HG03159 (cell line): ENCODE measurements at regions not wholly inside any gene's neighbourhood (a gene's known extent, or its start where the extent isn't known, plus 50 kb on each side); places are given as distances from the start of the nearest gene placed in this dataset.
"Not testable (repeated sequence)": the region's sequence is repeated elsewhere in the genome, so short reads cannot be mapped to it uniquely, and the experiment has no call there.

Source experiments
- ATAC-seq: cut with Tn5 transposase; IDR thresholded peaks from one replicate; pipeline ENCODE4 v1.9.1; 2021; ENCODE audit warnings: mild to moderate bottlenecking, moderate library complexity; ENCODE audit not compliant: unreplicated experiment

- no peak for ATAC-seq
Observed at GRCh38 chr12:47491516-47492305, 214.1 kb downstream of the RPAP3 start.

DNA sequence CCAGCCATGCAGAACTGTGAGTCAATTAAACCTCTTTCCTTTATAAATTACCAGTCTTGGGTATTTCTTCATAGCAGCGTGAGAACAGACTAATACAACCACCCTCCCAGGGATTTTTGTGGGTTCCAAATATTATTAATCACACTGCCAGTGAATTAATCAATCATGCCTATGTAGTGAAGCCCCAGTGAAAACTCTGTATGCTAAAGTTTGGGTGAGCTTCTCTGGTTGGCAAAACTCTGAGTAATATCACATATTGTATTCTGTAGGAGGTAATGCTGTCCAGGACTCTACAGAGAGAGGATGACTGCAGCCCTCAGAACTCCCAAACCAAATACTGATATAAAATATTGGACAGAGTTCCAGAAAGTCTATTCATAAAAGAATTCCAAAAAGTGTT, 216.9 kb downstream of the RPAP3 start:
- no peak for ATAC-seq

DNA sequence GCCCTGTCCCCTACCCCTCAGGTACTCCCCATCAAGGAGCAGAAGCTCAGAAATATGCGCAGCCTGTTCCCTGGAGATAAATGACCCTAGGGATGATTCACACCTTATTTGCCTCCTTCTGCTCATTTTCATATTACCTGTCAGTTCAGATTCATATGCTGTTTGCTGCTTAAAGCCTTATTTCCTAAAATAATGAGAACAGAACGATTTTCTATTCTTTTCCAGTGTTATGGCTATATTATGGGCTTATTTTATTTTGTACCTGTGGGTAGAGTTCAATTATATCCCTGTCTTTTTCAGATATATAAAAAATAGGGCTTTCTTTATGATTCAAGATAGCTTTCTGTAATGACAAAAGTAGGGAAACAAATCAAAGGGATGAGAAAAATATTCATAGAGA, 224.8 kb downstream of the RPAP3 start:
- no peak for ATAC-seq

GRCh38 chr12:47478426-47478825, 227.4 kb downstream of the RPAP3 start:
- no peak for ATAC-seq

GRCh38 chr12:47473091-47473490, 232.7 kb downstream of the RPAP3 start:
- ATAC-seq = no peak

DNA sequence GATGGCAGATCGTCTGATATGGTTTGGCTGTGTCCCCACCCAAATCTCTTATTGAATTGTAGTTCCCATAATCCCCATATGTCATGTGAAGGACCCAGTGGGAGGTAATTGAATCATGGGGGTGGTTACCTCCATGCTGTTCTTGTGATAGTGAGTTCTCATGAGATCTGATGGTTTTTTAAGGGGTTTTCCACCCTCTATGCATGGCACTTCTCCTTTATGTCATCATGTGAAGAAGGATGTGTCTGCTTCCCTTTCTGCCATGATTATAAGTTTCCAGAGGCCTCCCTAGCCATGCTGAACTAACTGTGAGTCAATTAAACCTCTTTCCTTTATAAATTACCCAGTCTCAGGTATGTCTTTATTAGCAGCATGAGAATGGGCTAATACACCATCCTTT, 235.5 kb downstream of the RPAP3 start:
- ATAC-seq = not testable (repeated sequence)

DNA sequence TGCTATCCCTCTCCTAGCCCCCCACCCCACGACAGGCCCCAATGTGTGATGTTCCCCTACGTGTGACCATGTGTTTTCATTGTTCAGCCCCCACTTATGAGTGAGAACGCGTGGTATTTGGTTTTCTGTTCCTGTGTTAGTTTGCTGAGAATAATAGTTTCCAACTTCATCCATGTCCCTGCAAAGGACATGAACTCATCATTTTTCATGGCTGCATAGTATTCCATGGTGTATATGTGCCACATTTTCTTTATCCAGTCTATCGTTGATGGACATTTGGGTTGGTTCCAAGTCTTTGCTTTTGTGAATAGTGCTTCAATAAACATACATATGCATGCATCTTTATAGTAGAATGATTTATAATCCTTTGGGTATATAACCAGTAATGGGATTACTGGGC, 241.9 kb downstream of the RPAP3 start:
- not testable (repeated sequence) for ATAC-seq

DNA sequence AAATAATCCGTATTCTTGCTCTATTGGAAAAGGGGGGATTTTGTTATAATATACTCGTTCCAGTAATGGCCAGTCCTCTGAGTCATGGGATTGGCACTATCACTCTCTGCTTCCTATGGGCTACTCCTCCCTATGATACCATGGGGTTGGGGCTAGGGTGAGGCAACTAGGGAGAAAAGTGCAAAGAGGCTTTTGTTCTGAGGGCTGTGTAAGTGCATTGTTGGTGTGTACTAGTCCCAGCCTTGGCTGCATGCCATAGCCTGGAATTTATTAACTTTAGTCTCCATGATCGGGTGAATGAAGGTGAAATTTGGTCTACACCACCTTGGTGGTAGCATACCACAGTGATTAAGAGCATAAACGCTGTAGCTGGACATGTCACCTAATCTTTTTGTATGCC, 247.6 kb downstream of the RPAP3 start:
- ATAC-seq = no peak

DNA sequence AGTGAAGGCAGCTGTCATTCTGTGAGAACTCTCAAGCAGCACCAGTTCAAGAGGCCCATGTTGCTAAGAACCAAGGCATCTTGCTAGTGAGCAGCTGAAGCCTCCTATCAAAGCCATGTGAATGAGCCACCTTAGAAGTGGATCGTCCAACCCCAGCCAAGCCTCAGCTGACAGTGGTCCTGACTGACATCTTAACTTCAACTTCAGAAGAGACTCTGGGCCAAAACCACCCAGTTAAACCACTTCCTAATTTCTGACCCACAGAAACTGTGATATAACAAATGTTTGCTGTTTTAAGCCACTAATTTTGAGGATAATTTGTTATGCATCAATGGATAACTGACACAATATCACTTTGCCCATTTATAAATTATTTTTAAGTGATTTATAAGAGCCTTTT, 256.0 kb downstream of the RPAP3 start:
- ATAC-seq = peak; percentile 64

- no peak for ATAC-seq
Observed at GRCh38 chr12:47442310-47442709, 263.5 kb downstream of the RPAP3 start.

GRCh38 chr12:47441490-47441889, 264.3 kb downstream of the RPAP3 start:
- no peak for ATAC-seq

GRCh38 chr12:47438175-47438574, 267.7 kb downstream of the RPAP3 start:
- ATAC-seq = no peak

GRCh38 chr12:47437570-47437969, 268.3 kb downstream of the RPAP3 start:
- no peak for ATAC-seq

DNA sequence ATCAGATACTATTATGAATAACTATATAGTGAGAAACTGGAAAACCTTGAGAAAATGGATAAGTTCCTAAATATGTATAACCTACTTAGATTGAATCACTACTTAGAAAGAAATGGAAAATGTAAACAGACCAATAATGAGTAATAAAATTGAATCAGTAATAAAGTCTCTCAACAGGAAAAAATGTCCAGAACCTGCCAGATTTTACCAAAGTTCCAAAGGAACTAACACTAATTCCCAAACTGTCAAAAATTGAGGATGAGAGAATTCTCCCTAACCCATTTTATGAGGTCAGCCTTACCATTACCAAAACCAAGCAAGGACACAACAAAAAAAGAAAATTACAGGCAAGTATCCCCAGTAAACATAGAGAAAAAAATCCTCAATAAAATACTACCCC, 272.0 kb downstream of the RPAP3 start:
- no peak for ATAC-seq

- not testable (repeated sequence) for ATAC-seq
Observed at GRCh38 chr12:47426678-47427309, 279.0 kb downstream of the RPAP3 start.

DNA sequence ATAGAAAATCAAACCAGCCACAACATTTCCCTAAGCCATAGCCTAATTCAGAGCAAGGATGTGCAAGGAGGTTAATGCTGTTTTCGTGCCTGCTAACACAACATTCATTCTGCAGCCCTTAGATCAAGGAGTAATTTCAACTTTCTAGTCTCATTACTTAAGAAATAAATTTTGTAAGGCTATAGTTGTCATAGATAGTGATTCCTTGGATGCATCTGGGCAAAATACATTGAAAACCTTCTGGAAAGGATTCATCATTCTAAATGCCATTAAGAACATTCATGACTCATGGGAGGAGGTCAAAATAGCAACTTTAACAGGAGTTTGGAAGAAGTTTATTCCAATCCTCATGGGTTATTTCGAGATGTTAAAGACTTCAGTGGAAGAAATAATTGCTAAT, 283.2 kb downstream of the RPAP3 start:
- ATAC-seq = no peak

DNA sequence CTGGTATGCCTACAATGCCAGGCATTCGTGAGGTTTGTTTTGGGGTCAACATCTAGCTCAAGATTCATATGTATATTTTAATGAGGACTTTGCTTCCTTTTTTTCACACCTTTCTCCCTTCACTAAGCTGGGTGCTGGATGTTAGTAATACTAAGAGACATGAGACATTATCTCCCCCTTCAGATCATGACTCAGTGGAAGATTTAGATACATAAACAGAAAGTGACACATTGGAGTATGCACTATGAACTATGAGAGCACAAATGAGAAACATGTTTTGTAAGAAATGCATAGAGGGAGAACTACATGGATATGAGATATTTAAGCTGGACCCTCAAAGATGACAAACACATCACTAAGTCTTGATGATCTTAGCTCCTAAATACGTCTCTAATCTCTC, 286.3 kb downstream of the RPAP3 start:
- no peak for ATAC-seq

- ATAC-seq = no peak
Observed at GRCh38 chr12:47417955-47418354, 287.9 kb downstream of the RPAP3 start.

DNA sequence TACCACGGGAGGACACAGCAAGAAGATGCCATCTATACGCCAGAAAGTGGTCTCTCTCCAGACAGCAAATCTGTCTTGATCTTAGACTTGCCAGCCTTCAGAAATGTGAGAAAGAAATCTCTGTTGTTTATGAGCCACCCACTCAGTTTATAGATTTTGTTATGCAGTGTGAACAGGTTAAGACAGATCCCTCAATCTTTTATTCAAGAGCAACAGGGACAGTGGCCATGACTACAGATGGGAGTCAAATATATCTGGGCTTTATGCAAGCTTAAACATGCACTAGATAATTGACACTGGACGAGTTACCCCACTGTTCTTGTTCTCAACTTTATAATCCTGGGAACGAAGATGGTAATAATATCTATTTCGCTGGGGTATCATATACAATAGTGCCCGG, 288.7 kb downstream of the RPAP3 start:
- ATAC-seq = no peak

DNA sequence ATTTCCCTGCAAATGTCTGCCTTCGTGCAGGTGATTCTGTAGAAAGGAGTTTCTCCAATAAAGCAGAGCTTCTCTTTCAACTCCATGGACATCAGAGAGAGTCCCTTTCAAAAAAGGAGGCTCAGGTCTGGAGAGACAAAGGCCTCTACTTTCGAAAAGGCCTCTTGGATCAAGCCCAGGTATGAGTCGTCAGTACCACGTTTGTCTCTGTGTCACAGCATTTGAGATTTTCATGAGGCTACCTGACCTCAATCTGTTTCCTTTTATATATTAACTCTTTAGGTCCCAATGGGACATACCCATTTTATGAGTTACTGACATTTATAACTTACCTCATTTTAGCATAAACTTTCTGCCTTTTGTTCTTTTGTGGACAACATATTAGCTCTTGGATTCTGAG, 290.8 kb downstream of the RPAP3 start:
- ATAC-seq = no peak

GRCh38 chr12:47414511-47414910, 291.3 kb downstream of the RPAP3 start:
- no peak for ATAC-seq

GRCh38 chr12:47413806-47414205, 292.0 kb downstream of the RPAP3 start:
- ATAC-seq = no peak
